ENCODE measurements at regions not wholly inside any gene's neighbourhood (a gene's known extent, or its start where the extent isn't known, plus 50 kb on each side); places are given as distances from the start of the nearest gene placed in this dataset.

GRCh38 chr5:154538492-154538891, 60.5 kb upstream of the HAND1 start (continued):
- TF ChIP-seq CHD7 (IDR thresholded peaks at IDR 0.05; ENCODE audit: insufficient replicate concordance, low read length) (no peak), ATF2 (IDR thresholded peaks at IDR 0.05; ENCODE audit: low read length) (no peak), MAX (IDR thresholded peaks at IDR 0.05) (no peak), KDM4A (IDR thresholded peaks at IDR 0.05; ENCODE audit: low read depth, low read length, severe bottlenecking) (no peak), JUND (IDR thresholded peaks at IDR 0.05; ENCODE audit: low read length) (no peak), BACH1 (IDR thresholded peaks at IDR 0.05; ENCODE audit: low read length) (no peak), NANOG (IDR thresholded peaks at IDR 0.05; ENCODE audit: insufficient read depth, low read depth, low read length, poor library complexity, severe bottlenecking) (no peak), ATF3 (IDR thresholded peaks at IDR 0.05; ENCODE audit: insufficient read depth, low read depth, low read length) (no peak), EGR1 (IDR thresholded peaks at IDR 0.05; ENCODE audit: borderline replicate concordance, low read depth, low read length) (no peak), TEAD4 (IDR thresholded peaks at IDR 0.05; ENCODE audit: low read depth, low read length) (no peak)
